NCI-H1417 (cell line): ENCODE measurements at regions not wholly inside any gene's neighbourhood (a gene's known extent, or its start where the extent isn't known, plus 50 kb on each side); places are given as distances from the start of the nearest gene placed in this dataset.
A peak's percentile ranks its signal among the peaks of the same experiment; 100 is the strongest.

ENCODE experiments used
- DNase-seq, 3 experiments: peaks; one replicate each; lab custom pipeline; 2025; lab: John Stamatoyannopoulos, UW

GRCh38 chr1:101086783-101087182 is 61.2 kb upstream of the DPH5 start:
- no peak for DNase-seq

- no peak for DNase-seq
Measured at GRCh38 chr1:101081496-101082488, 56.2 kb upstream of the DPH5 start.

- no peak for DNase-seq
Measured at GRCh38 chr1:101080859-101081258, 55.3 kb upstream of the DPH5 start.

- DNase-seq: peak in 1 of 3 experiments; percentile 16
Measured at GRCh38 chr1:101079341-101079740, 53.8 kb upstream of the DPH5 start.

GRCh38 chr1:101077849-101078248 is 52.3 kb upstream of the DPH5 start:
- DNase-seq: no peak

- DNase-seq: no peak
Measured at GRCh38 chr1:101075926-101076325, 50.3 kb upstream of the DPH5 start.
